Astrocyte of the spinal cord (primary cell): ENCODE measurements at regions not wholly inside any gene's neighbourhood (a gene's known extent, or its start where the extent isn't known, plus 50 kb on each side); places are given as distances from the start of the nearest gene placed in this dataset.

Source experiments
- DNase-seq: peaks from one replicate; pipeline ENCODE4 v3.0.0; 2011; ENCODE audit warnings: low read depth, low spot score
- H3K4me3 ChIP-seq: 2 replicates; pipeline ENCODE4 v1.5.1; 2011; ENCODE audit warnings: low read depth, mild to moderate bottlenecking, low read length, moderate library complexity
- CTCF ChIP-seq: IDR thresholded peaks from 2 replicates; pipeline ENCODE4 v1.5.1; 2012; ENCODE audit warnings: low read depth, mild to moderate bottlenecking, low read length, inconsistent platforms
- in situ Hi-C: cut with HindIII; loops from 2 replicates; pipeline ENCODE4 v1.10.0; 2017; ENCODE audit warnings: low sequenced_read_pairs

GRCh38 chr2:2682700-2683342, 351.7 kb upstream of the MYT1L start:
- TF ChIP-seq CTCF = no peak
- in situ Hi-C loops = no loop called here
- DNase-seq = no peak
- no peak overlapping the region for H3K4me3 ChIP-seq

DNA sequence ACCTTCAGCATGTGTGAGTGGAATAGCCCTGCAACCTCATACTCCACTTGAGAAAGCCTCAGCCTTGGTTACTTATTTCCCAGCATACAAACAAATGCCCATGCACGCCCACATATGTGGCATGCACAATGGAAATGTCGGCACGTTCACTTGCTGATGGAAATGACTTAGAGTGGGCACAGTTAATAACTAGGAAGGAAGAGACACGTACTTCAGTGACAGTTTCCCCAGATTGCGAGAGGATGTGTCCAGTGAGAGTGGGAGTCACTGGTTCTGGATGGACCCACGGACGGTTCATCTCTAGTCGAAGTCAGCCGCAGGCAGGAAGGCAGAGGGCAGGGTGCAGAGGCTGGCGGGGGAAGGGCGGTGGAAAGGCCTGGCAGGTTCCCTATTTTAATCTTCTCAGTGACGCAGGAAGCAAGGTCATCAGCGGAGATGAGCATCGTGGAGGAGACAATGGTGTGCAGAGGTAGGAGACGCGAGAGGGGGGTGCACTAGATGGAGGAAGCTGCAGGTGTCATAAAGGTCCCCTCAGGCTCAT, 350.7 kb upstream of the MYT1L start:
- no peak for TF ChIP-seq CTCF
- DNase-seq = no peak
- H3K4me3 ChIP-seq = no peak overlapping the region
- in situ Hi-C loops = no loop called here

- in situ Hi-C loops = no loop called here
- H3K4me3 ChIP-seq = no peak overlapping the region
- no peak for DNase-seq
- no peak for TF ChIP-seq CTCF
Measured at GRCh38 chr2:2681085-2681484, 350.0 kb upstream of the MYT1L start.

GRCh38 chr2:2674831-2675230, 343.8 kb upstream of the MYT1L start:
- no peak for TF ChIP-seq CTCF
- in situ Hi-C loops = no loop called here
- H3K4me3 ChIP-seq = no peak overlapping the region
- DNase-seq = no peak

- in situ Hi-C loops = no loop called here
- no peak overlapping the region for H3K4me3 ChIP-seq
- no peak for DNase-seq
- TF ChIP-seq CTCF = no peak
Measured at GRCh38 chr2:2673406-2673805, 342.3 kb upstream of the MYT1L start.

- no peak for TF ChIP-seq CTCF
- in situ Hi-C loops = no loop called here
- no peak for DNase-seq
- no peak overlapping the region for H3K4me3 ChIP-seq
Measured at GRCh38 chr2:2672249-2672648, 341.2 kb upstream of the MYT1L start.
